ENCODE measurements at regions not wholly inside any gene's neighbourhood (a gene's known extent, or its start where the extent isn't known, plus 50 kb on each side); places are given as distances from the start of the nearest gene placed in this dataset.

DNA sequence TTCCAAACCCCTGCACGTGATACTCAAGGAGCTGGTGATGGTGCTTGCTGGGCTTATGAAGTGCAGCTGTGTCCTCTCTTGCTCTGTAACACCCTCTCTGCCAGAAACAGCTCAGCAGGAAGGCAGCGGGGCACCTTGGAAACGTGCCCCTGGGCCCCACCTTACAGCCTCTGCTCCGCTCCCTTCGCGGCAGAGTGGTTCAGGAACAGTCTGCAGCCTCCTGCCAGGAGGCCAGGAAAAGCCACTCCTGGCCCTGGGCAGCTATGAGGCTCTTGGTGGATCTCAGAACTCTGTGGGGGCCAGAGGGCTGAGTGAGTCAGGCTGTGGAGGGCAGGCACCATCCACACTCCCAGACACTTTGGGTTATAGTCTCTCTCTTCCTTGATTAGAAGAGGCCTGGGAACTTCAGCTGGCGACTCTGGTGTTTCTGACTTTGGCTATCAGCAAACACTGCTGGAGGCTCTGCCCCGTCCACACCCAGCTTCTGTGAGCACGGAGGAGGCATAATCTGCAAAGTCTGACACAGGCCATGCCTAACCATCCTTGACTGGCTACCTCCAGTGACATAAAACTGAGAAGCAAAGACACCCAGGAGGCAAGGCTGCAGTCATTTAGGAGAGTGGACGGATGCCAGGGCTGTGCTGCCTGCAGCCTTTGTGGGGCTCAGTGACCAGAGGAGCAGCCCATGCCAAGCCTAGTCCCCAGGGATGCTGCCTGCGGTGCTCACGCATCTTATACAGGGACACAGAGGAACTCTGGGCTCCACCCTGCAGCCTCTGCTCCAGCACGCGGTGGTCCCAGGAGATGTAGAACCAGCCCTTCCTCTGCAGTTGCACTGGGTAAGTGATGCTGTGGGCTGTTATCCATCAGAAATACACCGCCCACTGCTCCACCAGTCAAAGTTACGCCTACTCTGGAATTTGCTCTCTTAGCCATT is 65.3 kb downstream of the METRNL start:
- DNase-seq = no peak

DNA sequence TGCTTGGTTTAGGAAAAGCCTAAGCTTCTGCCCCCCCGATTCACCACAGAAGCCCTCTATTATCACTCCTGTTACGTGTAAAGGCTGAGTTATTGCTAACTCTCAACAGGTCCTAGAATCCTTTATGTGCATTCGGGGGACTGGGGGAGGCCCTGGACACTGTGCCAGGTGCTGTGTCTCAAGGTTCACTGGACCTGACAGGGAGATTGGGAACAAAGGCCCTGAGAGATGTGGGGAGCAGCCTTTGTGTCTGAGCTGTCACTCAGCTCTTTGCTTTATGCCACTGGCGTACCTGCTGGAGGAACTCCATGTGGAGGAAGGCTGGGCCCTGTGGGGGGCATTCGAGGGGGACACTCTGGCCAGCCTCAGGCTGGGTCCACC is 65.9 kb downstream of the METRNL start:
- no peak for DNase-seq

DNA sequence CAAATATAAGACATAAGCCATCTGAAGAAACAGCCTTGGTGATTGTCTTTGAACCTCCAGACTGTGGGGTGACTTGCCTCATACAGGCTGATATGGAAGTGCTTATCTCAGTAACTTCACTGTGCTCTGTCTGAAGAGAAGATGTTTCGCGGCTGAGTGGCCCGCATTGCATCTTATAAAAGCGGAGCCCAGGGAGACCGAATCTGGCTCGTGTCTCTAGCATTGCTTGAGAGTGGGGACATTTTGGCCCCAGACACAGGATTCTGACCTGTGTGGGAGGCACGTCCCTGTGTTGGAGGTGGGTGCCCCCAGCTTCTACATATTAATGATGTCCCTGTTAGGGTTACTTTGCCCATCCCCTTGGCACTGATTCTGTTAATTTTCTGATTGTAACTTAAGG is 66.4 kb downstream of the METRNL start:
- no peak for DNase-seq

GRCh38 chr17:83146347-83146746 is 66.9 kb downstream of the METRNL start:
- no peak for DNase-seq

GRCh38 chr17:83147280-83147679 is 67.9 kb downstream of the METRNL start:
- no peak for DNase-seq

DNA sequence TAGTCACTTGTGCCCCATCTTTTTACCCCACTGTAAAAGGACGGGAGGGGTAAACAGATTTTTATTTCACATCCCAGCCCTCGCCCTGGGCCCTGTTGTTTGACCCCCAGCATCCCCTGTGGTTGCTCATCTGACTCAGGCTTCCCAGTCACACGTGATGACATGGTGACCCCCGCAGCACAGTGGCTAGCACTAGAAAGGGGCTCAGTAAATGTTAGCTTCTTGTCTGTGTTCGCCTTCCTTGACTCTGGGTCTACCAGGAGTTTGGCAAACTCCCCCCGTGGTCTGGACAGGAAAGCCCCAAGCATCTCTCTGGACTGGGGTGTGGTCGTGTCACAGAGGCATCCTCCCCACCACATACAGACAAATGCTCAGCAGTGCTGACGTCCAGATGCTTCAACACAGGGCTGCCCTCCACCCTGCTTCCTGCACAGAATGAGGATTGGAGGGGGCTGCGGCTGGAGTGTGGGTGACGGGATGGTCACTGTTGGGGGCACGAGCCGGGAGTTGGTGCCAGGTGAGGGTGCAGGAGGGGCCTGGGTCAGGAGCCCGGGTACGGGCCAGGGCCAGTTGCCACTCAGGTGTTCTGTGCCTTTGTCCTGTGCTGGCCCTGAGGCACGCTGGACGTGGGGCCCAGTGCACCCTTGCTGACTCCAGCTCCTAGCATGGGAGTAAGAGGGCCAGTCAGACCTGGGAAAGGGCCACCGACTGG is 69.1 kb downstream of the METRNL start:
- no peak for DNase-seq

- no peak for DNase-seq
Measured at GRCh38 chr17:83149029-83149725, 69.8 kb downstream of the METRNL start.

DNA sequence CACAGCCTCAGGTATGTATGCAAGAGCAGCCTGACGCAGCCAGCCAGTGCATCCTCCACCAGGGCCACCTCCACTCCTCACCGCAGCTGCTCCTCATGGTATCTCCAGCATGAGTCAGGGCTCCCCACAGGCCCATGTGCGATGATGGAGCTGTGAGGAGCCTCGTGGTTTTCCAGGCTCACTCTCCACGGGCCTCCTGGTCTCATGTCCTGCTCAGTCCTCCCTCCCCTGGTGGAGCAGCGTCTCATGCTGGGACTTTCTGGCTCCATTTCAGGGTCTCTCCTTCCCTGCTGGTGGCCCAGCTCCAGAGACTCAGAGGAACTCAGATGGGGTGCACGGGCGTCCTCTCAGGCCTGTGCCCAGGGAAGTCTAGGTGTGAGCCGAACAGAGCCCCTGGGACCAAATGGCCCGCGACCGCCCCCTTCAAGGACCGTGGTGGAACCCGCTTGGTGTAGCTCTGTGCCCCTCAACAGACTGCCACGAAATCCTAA is 70.4 kb downstream of the METRNL start:
- no peak for DNase-seq

- no peak for DNase-seq
Measured at GRCh38 chr17:83150369-83151055, 71.1 kb downstream of the METRNL start.

DNA sequence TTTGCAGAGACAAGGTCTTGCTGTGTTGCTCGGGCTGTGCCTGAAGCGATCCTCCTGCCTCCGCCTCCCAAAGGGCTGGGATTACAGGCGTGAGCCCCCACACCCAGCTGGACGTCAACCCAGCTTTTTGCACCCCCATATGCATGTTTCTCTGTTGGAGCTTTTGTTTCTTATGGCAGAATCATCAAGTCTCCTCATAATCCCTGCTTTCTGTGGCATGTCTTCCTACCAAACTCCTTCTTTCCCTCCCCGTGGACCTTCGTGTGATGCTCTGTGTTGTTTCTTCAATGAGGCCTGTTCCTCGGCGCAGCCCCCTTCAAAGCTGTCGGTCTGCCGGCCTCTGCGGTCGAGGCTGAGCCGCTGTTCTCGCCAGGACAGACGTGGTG is 71.6 kb downstream of the METRNL start:
- no peak for DNase-seq

GRCh38 chr17:83151442-83152226 is 72.2 kb downstream of the METRNL start:
- DNase-seq = no peak

DNA sequence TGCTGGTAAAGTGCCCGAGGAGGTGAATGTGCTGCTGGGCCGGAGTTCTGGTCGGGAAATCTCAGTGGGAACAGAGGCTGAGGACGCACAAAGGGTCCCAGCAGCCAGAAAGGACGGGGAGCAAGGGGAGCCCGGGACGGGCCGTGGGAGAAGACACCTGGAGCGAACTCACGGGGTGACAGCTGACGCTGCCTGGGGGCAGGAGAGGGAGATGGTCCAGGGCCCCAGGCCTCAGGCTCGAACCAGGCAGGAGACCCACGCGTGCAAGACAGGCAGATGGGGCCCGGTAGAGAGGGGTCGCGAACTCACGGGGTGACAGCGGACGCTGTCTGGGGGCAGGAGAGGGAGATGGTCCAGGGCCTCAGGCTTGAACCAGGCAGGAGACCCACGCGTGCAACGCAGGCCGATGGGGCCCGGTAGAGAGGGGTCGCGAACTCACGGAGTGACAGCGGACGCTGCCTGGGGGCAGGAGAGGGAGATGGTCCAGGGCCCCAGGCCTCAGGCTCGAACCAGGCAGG is 72.9 kb downstream of the METRNL start:
- no peak for DNase-seq

GRCh38 chr17:83152745-83153611 is 73.6 kb downstream of the METRNL start:
- no peak for DNase-seq

GRCh38 chr17:83153681-83154310 is 74.4 kb downstream of the METRNL start:
- DNase-seq = no peak

- DNase-seq = no peak
Measured at GRCh38 chr17:83154311-83155127, 75.1 kb downstream of the METRNL start.

DNA sequence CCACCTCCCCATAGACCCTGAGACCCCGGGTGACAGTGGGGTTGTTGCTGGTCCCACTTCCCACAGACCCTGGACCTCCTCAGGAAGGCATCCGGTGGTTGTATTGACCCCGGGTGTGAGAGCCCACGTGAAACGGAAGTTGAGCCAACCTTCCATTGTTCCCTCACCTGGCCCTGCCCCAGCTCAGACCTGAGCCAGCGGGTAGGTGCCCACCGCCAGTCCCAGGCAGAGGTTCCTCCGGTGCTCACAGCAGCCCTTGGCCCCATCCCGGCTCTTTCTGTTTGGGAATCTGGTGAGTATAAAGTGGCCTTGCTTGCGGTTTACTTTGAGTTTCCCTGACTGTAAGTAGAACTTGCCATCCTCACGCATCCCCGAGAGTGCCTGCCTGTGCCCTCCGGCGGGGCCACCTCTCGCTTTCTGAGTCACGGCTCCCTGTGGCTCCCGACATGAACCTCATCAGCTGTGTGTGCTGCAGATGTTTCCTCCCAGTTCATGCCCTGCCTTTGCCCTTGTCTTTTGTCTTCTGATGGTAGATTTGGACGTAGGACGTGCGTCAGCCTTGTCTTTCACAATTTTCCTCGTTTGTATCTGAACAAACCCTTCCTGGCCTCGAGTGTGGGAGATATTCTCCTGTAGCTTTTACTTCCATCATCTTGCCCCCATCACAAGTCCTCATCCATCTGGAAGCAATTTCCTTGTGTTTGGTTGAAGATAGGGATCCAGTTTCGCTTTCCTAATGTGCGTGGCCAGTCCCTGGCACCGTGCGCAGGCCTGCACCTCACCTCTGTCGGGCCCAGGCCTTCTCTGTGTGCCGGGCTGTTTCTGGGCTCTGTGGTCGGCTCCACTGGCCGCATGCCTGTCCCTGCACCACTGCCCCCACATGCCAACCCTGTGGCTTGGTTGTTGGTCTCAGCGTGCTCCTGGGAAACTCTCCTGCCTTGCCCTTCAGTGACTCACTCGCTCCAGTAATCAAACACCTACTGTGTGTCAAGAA is 76.0 kb downstream of the METRNL start:
- DNase-seq = no peak

DNA sequence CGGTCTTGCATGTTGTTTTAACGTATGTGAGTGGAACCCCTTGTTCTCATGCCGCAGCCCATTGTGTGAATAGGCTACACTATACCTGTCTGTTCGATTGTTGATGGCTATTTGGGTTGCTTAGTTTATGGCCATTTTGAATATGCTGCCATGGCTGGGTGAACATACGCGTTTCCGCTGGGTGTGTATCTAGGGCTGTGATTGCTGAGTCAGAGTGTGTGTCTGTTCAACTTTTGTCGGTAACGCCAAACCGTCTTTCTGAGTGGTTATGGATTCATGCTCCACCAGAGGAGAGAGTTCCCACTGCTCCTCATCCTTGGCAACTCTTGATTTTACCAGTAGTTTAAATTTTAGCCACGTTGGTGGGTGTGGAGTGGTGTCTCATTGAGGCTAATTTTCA is 77.0 kb downstream of the METRNL start:
- DNase-seq = no peak

Data from NCI-H2029 treated with DMSO at 0.1 percent for 48 hours (cell line).